WI38 (cell line): ENCODE measurements at regions not wholly inside any gene's neighbourhood (a gene's known extent, or its start where the extent isn't known, plus 50 kb on each side); places are given as distances from the start of the nearest gene placed in this dataset.

ENCODE experiments used
- H3K4me3 ChIP-seq: 2 replicates; pipeline ENCODE4 v1.5.1; 2011; ENCODE audit warnings: low read depth, mild to moderate bottlenecking, control low read depth, low read length
- CTCF ChIP-seq: IDR thresholded peaks from 2 replicates; pipeline ENCODE4 v1.5.1; 2012; ENCODE audit warnings: low read depth, mild to moderate bottlenecking, control low read depth, low read length

GRCh38 chr2:43034242-43034619 is 192.2 kb downstream of the ZFP36L2 start:
- TF ChIP-seq CTCF = no peak
- no peak overlapping the region for H3K4me3 ChIP-seq

GRCh38 chr2:43033466-43034241 is 192.8 kb downstream of the ZFP36L2 start:
- no peak overlapping the region for H3K4me3 ChIP-seq
- no peak for TF ChIP-seq CTCF

GRCh38 chr2:43033016-43033270 is 193.5 kb downstream of the ZFP36L2 start:
- TF ChIP-seq CTCF = no peak
- no peak overlapping the region for H3K4me3 ChIP-seq

- TF ChIP-seq CTCF = no peak
- H3K4me3 ChIP-seq = no peak overlapping the region
Measured at GRCh38 chr2:43032213-43033015, 194.0 kb downstream of the ZFP36L2 start.

- H3K4me3 ChIP-seq = no peak overlapping the region
- TF ChIP-seq CTCF = no peak
Measured at GRCh38 chr2:43031471-43032212, 194.8 kb downstream of the ZFP36L2 start.

GRCh38 chr2:43030551-43031307 is 195.7 kb downstream of the ZFP36L2 start:
- no peak overlapping the region for H3K4me3 ChIP-seq
- no peak for TF ChIP-seq CTCF
